ENCODE measurements at regions not wholly inside any gene's neighbourhood (a gene's known extent, or its start where the extent isn't known, plus 50 kb on each side); places are given as distances from the start of the nearest gene placed in this dataset.

- TF ChIP-seq SUZ12 (IDR thresholded peaks at IDR 0.05) (no peak), BHLHE40 (IDR thresholded peaks at IDR 0.05; ENCODE audit: borderline replicate concordance) (no peak), FOXM1 (IDR thresholded peaks at IDR 0.05; ENCODE audit: borderline replicate concordance) (no peak), TARDBP (IDR thresholded peaks at IDR 0.05) (no peak), FOXK2 (IDR thresholded peaks at IDR 0.05) (no peak), FOXA1 (IDR thresholded peaks at IDR 0.05) (no peak), L3MBTL2 (conservative IDR thresholded peaks at IDR 0.05) (no peak), SP1 (IDR thresholded peaks at IDR 0.05) (no peak), ARNT (IDR thresholded peaks at IDR 0.05) (no peak), ZNF384 (IDR thresholded peaks at IDR 0.05) (no peak), HDGF (IDR thresholded peaks at IDR 0.05; ENCODE audit: borderline replicate concordance) (no peak), ELF4 (IDR thresholded peaks at IDR 0.05) (no peak)
Observed at GRCh38 chr1:30562559-30562958, 160.8 kb downstream of the MATN1 start.
